NCI-H1417 treated with DMSO at 0.1 percent for 48 hours (cell line): ENCODE measurements at regions not wholly inside any gene's neighbourhood (a gene's known extent, or its start where the extent isn't known, plus 50 kb on each side); places are given as distances from the start of the nearest gene placed in this dataset.
"Not testable (repeated sequence)": the region's sequence is repeated elsewhere in the genome, so short reads cannot be mapped to it uniquely, and the experiment has no call there.

Experiments used
- DNase-seq: peaks from one replicate; lab custom pipeline; 2025; lab: John Stamatoyannopoulos, UW

DNA sequence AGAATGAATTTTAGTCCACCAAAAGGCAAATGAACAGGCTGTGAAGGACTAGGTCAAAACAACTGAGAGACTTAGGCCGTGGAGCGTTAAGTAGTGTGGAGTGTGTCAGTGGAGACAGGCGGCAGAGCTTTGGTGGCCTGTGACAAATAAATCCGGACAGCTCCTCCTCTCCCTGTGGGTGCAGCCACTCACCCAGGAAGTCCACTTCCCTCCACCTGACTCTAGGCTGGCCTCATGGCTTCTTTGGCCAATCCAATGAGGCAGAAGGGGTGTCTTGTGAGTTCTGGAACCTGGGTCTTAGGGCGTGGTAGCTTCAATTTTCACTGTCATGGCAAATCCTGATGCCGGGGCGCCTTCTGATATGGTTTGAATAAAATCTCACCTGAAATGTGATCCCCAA lies 180.9 kb upstream of the C14orf180 start:
- DNase-seq, result no peak

DNA sequence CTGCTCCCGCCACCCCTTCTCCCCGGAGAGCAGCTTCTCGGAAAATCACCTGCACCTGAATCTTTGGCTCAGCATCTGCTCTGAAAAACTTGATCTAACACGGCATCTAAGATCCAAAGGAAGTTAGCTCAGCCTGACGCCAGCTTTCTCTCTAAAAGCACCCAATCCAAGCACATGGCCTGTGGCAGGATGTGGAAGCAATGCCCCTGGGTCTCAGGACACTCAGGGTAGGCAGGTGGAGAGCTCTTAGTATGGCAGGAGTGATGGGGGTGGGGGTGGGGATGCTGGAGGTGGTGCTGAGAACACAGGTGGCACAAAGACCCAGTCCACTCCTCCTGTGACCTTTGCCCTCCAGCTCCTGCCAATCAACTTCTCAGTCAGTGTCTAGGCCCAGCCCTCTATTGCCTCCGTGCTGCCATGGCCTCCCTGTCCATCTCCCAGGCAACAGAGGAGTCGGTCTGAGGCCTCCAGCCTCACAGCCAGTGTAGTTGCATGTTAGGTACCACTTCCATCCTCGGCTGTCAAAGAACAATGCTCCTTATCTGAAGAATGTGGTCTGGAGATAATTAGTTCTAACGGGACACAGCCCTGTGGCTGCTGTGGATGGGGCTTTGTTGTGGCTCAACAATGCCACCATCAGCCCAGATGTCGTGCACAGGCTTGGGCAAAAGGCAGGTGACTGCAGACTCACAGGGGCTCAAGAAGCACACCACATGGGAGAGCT lies 180.0 kb upstream of the C14orf180 start:
- no peak for DNase-seq

DNA sequence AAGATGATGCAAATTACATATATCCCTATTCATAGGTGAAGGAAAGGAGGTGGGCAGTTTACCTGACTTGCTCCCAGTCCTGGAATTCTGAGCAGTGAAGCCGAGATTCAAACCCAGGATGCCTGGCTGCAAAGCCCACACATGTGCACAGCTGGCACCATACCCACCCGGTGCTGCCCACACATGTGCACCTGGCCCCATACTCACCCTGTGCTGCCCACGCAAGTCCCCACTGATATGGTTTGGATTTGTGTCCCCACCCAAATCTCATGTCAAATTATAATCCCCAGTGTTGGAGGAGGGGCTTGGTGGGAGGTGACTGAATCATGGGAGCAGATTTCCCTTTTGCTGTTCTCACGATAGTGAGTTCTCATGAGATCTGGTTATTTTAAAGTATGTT lies 179.2 kb upstream of the C14orf180 start:
- no peak for DNase-seq

DNA sequence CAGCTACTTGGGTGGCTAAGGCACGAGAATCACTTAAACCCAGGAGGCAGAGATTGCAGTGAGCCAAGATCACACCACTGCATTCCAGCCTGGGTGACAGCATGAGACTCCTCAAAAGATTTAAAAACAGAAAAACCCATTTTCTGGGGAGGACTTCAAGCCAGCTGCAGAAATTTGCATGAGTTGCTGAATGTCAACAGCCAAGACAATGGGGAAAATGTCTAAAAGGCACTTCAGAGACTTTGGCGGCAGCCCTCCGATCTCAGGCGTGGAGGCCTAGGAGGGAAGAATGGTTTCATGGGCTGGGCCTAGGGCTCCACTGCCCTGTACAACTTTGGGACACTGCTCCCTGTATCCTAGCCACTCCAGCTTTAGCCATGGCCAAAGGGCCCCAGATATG lies 177.8 kb upstream of the C14orf180 start:
- DNase-seq, result no peak

DNA sequence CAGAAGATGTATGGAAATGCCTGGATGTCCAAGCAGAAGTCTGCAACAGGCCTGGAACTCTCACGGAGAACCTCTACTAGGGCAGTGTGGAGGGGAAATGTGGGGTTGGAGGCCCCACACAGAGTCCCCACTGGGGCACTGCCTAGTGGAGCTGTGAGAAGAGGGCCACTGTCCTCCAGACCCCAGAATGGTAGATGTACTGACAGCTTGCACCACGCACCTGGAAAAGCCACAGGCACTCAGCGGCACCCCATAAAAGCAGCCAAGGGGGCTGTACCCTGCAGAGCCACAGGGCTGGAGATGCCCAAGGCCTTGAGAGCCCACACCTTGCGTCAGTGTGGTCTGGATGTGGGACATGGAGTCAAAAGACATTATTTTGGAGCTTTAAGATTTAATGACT lies 177.3 kb upstream of the C14orf180 start:
- DNase-seq, result not testable (repeated sequence)

DNA sequence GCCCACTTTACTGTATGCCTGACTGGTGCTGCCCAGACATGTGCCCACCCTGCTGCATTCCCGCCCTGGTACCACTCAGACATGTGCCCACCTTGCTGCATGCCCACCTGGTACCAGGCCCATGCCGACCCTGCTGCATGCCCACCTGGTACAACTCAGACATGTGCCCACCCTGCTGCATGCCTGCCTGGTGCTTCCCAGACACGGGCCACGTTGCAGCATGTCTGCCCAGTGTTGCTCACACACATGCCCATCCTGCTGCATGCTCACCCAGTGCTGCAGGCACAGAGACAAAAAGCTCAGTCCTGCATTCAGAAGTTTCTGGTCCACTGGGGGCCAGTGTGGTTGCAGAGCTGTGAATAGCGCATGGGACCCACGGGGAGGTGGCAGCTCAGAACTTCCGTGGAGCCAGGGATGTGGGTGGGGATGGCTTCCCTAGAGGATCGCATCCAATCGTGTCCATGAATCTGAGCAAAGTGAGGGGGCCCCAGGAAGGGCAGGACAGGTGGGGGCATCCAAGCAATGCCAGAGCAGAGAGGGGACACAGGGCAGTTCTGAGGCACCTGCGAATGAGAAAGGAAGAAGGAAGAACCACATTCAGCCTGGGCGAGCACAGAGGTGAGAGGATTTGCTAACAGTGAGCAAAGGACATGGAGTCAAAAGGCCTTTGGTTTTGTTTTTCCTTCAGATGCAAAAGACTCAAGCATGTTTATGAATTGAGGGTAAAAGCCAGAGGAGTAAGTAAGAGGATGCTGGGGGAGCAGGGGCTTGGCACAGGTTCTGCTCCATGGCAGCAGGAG lies 175.9 kb upstream of the C14orf180 start:
- DNase-seq, result no peak

DNA sequence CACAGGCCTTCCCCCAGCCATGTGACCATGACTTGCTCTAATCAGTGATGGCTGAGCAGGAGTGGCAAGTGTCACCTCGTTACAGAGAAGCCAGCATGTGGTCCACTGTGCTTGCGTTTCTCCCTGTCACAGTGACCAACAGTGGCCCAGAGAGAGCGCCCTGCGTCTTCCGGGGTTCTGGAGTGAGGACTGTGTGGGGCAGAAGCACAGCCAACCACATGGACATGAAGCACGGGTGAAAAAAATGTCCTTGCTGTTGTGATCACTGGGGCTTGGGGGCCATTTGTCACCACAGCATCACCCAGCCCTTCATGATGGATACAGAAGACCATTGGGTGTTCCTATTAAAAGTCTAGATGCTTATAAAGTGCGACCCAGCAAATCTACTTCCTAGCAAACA lies 174.6 kb upstream of the C14orf180 start:
- no peak for DNase-seq

DNA sequence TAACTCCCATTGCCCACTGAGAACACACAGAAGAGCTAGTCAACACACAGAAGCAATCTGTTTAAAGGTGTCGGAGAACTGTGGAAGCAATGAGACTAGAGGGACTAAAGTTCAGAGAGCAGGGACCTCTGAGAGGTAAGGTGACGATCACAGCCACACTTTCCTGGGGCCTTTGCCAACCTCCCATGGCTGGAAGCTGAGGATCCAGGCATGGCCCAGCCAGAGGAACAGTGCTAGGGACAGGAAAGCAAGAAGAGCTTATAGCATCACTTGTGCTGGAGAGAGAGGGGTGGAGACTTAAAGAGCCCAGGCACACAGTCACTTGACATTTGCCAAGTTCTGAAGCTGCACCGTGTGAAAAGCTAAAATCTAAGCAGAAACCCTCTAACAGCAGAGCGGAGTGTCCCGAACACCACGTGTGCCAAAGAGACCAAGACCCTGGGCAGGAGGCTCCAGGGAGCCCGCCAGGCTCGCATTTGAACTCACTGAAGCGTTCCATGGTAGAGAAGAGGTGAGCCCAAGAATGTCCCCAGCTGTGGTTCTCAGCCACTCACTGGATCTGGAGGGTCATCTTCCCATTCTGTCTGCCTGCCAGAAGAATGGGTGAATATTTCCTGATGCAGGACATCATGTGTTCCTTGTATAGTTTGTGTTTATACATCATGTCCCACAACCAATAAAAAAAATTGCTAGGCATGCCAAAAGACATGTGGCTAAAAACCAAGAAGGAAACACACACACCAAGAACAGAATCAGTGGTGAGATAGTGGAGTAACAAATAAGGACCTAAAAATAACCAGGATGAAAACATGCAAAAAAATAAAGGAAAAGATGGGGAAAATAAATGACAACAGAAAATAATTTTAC lies 174.0 kb upstream of the C14orf180 start:
- no peak for DNase-seq

DNA sequence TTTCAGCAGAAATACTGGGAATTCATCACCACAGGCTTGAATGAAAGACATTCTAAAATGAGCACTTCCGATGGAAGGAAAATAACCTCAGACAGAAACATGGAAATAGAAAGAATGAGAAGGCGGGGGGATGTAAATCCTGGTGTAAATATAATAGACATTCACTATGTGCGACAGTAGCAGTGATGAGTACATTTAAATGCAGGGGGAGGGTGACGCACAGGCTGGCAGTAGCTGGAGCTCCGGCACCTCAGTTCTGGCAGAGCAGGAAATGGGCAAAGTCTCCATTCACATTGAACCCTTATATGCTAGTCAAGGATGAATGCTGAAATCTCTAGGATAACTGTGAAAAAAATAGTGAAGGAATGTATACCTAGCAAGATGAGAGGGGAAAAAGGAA lies 172.7 kb upstream of the C14orf180 start:
- no peak for DNase-seq

DNA sequence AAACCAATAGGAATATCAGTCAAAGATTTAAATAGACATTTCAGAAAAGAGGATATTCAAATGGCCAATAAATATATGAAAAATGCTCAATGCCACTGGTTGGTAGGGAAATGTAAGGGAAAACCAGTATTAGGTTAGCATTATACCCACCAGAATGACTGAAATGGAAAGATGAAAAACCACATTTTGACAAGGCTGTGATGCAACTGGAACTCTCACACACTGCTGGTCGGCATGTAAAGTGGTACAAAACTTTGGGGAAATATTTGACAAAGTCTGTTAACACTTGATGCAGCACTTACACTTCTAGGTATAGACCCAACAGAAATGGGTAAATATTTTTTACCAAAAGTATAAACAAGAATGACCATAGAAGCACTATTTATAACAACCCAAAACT lies 163.2 kb upstream of the C14orf180 start:
- DNase-seq, result no peak

DNA sequence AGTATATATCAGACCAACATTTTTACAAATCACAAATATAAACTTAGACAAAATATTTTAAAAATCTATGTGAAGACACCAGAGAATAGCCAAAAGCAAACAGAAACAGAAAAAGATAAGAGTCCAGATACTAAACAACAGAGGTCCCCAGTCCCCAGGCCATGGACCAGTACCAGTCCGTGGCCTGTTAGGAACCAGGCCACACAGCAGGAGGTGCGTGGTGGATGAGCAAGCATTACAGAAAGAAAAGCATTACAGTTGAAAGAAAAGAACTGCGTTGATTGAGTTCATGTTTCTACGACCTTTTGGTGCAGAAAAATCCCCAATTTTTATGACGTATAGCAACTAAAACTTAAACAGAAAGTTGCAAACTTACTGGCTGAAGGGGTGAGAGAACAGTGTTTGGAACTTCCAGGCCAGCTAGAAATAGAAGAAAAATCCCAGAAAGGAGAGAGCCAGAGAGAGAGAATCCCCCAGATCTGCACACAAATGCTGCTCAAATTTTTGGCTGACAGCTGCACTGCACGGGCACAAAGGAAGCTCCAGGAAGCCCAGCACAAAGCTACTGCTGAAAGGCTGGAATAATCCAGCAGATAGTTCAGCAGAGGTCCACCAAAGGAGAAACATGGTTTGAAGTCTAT lies 159.6 kb upstream of the C14orf180 start:
- no peak for DNase-seq

DNA sequence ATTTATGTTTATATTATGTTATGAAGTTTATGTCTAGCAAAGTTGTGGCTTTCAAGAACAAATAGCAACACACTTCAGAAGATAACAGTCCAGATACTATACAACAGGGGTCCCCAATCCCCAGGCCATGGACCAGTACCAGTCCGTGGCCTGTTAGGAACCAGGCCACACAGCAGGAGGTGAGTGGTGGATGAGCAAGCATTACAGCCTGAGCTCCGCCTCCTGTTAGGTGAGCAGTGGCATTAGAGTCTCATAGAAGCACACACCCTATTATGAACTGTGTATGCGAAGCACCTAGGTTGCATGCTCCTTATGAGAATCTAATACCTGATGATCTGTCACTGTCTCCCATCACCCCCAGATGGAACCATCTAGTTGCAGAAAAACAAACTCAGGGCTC lies 159.0 kb upstream of the C14orf180 start:
- DNase-seq, result not testable (repeated sequence)

DNA sequence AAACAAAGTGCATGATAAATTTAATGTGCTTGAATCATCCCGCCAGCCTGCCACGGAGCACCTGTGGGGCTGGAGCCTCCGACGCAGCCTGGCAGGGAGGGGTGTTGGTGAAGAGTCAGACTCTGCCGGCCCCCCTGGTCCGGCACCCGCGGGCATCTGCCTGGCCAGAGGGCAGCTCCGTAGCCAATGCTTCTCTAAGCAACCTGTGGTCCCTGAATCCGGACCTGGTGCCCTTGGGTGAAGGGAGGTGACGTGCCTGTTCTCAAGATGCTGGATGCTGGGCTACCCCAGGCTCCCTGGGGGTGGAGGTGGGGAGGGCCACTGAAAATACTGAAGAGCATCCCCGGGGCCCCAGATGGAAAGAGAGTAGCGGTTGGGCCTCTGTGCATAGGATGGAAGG lies 158.6 kb upstream of the C14orf180 start:
- no peak for DNase-seq

DNA sequence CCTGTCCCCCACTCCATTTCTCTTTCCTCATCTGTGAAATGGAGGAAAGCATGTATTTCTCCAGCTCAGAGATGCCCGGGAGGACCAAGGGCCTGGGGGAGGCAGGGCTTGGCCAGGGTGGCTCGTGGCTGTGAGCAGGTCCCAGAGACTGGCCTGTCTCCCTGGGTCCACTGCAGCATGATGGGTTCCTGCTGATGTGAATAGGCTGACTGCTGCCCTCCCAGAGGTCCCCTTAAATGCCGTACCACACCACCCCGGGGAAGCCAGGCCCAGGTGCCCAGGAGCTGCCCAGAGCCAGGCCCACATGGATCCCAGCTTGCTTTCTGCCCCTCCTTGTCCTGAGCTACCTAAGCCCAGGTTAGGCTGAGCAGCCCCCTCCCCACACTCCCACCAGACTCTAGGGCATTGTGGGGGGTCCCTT lies 158.2 kb upstream of the C14orf180 start:
- no peak for DNase-seq

DNA sequence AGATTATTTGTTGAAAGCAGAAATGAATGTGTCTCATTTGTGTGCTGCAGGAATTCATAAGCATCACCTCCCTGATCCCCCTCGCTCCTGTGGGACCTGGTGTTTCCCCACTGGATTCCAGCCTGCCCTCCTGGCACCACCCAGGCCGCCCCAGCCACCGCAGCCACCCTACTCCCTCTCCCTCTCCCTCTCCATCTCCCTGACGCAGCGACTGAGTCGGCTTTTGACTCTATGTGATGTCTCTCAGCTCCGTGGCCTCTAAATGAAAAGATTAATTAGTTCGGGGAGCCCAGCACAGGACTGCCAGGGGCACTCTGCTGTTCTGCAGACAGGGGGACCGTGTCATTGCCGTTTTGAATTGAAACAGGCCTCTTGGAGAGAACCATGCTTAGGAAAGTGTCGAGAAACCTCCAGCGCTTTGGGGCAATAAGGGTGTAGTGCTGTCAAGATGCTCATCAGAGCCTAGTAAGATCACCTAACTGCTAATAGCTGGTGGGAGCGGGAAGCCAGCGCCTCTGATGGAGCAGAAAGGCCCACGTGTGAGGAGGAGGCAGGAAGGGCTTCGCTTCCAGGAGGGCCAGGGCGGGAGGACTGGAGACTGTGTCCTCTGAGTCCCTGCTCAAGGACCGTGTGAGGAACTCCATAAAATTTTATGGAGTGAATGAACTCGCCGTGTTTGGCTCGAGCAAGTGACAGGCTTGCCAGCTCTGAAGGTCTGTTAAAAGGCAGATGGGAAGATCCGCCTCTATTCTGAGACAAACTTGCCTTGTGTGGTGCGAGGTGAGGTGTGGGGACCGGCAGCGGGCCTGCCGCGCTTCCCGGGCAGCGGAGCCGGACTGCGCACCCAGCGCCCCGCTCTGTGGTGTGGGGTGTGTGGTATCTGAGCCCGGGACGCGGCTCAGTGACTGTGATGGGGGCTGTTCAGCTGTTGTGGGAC lies 157.4 kb upstream of the C14orf180 start:
- DNase-seq, result no peak

DNA sequence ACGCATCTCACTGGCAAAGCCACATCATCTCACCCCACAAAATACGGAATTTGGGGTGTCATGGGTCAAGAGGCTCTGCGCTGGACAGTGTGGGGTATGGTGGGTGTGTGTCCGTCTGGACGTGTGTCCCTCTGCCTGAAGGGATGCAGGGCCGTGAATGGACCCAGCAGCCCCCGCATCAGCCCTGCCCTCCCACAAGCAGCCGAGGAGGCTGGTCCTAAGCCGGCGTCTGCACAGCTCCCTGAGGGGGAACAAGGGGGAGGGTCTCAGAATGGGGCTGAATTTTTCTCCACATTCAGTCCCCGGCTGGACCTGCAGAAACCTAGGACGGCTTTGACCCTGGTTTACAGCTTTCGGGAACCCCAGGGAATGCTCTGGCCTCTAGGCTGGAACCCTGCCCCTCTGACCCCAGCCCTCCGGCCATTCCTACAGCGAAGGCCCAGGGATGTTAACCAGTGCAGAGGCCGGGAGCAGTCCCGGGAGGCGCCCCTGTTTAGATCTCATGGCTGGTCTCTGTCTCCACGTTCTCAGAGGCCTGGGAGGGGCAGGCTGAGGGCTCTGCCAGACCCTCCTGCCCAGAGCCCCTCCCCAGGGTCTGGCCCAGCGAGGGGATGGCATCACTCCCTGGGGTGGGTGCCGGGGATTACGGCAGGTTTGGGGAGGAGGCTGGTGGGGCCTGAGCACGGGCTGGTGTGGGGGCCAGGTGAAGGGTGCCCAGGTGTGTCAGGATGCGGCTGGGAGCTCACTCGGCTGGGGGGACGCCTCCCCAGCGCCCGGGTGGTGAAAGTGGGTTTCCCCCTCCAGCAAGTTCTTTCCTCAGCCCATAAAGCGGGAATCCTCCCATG lies 156.5 kb upstream of the C14orf180 start:
- DNase-seq, result no peak

DNA sequence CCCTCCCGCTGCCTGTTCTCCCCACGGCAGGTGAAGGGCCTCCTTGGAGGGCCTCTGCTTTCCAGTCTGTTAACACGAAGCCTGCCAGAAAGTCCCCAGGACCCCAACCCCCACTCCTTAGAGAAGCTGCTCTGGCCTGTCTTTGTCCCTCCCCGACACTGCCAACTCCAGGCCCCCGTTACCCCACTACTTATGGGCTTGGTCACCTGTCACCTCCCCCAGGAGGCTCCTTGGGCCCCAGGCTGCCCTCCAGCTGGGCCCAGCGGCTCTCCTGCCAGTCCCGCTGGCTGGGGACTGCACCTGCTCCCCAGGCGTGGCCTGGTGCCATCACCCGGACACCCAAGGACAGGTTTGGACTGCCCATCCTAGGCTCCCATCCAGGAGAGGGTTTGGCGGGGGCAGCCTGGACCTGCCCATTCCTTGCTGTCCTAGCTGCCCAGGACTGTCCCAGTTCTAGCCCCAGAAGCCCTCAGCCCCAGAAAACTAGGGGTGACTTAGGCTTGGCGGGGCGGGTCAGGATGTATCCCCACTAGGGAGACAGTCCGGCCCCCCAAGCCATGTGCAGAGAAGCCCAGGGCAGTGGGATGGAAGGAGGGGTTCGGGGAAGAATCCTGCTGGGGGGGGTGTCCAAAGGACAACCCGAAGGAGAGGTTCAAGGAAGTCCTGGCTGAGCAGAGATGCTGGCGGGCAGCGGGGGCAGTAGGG lies 155.7 kb upstream of the C14orf180 start:
- no peak for DNase-seq

DNA sequence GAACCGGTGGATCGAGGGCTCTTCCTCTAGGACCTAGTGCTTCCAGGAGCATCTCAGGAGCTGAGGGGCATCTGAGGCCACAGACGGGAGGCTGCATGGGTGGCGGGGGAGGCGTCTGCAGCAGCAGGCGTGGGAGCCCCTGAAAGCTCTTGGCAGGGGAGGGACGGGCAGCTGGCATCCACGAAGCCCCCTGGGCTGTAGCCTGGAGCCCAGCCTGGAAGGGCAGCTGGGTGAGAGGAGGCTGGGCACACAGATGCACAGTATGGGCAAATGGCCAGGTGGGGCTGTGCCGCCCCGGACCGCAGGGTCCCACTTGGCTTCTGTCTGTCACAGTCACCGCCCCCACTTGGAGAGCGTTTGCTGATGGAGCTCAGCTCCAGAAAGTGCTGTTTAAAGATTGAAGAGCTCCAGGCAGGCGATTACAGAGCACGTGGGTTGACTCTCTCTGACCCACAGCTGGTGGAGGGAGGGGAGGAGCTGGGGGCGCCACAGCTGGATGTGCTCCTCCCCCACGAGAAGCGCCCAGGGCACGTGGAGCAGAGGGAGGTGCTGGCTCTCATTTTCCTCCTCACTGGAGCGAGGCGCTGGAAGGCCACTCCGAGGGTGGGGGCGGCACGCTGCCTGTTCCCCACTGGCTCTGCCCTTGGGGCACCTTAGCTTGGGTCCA lies 155.0 kb upstream of the C14orf180 start:
- peak; percentile 58 for DNase-seq

DNA sequence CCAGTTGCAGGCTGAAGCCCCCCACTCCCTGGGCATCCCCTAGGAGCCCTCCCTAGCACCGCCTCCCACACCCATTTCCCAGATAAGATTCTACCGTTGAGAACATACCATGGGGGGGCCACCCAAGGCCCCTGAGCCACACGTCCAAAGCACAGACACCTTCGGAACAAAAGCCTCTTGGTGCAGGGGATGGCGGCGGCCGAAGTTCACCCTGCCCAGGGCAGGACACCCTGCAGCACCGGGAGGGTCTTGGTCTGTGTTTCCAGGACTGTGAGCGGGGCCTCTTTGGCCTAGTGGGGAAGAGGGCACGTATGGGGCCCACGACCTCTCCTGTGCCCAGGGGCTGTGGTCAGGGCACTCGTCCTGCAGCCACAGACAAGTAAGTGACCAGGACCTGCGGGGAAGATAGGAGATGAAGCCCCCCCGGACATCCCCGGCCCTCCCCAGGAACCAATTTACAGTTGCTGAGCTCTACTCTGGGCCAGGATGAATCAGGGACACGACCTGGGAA lies 154.3 kb upstream of the C14orf180 start:
- DNase-seq, result no peak
